Medulla oblongata (tissue), 1 donor: ENCODE measurements at regions not wholly inside any gene's neighbourhood (a gene's known extent, or its start where the extent isn't known, plus 50 kb on each side); places are given as distances from the start of the nearest gene placed in this dataset.
A peak's percentile ranks its signal among the peaks of the same experiment; 100 is the strongest.
"Not testable (repeated sequence)": the region's sequence is repeated elsewhere in the genome, so short reads cannot be mapped to it uniquely, and the experiment has no call there.

Experiments
- DNase-seq: peaks from one replicate; pipeline ENCODE4 v3.0.0-alpha.2; 2015; ENCODE audit errors: extremely low spot score

DNA sequence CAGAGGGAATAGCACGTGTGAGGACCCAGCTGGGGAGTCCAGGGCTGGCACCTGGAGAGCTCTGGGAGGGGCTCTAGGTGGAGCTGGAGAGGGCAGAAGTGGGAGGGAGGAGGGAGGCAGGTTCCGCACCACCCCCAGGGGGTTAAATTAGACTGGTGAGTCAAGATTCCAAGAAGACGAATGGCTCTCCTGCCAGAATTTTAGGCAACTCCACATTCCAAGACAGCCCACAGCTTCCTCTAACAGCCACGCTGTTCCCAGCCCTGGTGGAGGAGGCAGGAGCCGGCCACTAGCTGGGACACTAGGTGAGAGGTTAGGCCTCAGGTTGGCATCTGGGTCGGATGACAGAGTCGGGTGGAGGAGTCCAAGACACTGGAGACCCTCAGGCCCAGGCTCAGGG is 60.2 kb downstream of the TFAP2C start:
- no peak for DNase-seq

DNA sequence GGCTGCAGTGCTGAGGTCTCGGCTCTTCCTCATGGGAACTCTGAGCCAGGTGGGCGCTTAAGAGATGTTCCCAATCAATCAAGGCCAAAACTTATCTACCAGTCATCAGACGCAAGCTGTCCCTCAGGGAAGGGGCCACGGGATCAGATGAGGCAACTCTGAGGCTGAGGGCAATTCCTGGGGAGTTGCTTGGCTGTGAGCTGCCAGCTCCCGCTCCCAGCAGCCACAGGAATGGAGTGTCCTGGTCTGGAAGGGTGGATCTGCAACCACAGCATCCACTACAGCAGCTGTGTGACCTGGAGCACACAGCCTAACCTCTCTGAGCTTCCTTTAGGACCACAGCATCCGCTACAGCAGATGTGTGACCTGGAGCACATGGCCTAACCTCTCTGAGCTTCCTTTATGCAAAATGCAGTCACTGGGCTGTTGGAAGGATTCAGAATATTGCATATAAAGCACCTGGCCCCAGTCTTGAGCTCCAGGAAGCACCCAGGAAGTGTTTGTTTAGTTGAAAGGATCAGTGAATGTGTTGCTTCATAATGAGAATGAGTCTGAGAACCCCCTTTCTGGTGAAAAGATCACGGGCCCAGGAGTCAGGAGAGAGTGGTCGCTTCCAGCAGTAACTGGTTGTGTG is 60.9 kb downstream of the TFAP2C start:
- DNase-seq = no peak

DNA sequence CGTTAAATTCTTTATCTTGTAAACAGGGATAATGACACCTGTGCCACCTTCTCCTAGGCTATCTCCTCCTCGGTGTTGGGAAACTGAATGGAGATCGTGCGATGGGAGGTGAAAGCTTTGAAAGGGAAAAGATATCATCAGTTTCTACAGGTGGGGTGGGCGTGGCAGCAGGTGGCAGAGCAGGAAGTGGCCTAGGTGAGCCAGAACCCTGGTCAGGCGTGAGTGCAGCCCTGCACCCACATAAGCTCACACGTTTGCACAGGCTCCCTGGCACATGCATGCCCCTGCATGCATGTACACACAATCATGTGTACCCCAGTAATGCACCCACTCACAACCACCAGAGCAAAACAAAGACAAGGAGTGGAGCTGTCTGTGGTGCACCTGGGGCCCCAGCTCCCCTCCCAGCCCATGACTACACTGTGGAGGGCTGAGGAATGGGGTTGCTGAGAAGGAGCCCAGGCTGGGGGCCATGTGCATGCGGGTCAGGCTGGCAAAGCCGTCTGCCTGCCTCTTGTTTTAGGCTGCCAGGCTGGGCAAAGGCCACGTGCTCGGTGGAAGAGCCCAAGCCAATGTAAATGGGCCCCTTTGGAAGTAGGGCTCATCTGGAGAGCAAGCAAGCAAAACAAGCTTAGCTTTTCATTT is 61.5 kb downstream of the TFAP2C start:
- DNase-seq = no peak

DNA sequence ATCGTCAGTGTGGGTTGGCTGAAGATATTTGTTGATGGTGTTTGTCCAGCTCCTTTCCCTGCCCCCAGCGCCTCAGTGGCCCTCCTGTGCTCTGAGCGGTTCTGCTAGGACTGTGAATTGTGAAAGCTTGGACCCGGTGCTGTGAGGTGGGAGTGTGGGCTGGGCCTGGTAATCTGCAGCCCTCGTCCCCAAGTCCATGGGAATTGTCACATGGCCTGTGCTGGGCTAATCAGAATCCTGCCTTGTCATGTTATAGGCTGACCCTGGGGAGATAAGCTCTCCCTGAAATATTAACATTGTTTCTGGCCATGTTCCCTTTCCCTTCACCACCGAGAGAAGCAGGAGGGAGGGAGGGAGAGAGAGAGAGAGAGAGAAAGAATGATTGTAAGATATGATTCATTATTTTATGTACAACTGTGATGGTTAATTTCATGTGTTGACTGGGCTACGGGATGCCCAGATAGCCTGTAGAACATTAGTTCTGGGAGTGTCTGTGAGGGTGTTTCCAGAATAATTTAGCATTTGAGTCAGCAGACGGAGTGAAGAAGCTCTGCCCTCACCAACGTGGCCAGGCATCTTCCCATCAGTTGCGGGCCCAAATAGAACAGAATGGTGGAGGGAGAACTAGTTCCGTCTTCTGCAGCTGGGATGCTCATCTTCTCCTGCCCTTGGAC is 62.4 kb downstream of the TFAP2C start:
- no peak for DNase-seq

DNA sequence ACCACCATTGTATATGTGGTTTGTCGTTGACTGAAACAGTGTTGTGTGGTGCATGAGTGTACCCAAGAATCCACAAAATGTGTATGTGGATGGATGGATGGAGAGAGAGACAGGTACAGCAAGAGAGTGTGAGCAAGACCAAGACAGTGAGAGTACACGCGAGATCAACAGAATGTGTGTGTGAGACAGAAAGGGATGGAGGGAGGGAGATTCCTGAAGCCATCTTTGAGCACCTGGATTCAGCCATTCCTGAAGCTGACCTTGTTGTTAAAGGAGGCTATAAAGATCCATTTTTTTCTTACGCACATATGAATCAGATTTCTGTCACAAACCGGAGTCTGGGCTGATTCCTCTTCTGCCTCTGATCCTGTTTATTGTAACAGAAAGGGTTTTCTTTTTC is 64.1 kb downstream of the TFAP2C start:
- no peak for DNase-seq

DNA sequence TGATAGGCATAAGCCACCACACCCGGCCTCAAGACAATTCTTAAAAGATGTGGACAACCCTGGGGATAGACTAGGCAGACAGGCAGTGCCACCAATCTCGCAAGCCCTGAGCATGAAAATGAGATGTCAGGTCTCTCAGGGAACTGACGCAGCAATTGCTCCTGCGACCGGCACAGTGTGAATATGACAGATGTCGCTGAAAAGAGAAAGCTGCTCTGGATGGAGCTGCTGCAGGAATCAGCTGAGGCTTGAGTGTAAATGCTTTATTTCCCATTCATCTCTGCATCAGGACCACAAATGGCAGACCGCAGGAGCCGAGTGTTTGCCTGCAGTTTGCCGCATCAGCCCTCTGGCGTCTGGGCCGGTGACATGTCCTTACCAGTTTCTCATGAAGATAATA is 68.4 kb downstream of the TFAP2C start:
- DNase-seq = no peak

DNA sequence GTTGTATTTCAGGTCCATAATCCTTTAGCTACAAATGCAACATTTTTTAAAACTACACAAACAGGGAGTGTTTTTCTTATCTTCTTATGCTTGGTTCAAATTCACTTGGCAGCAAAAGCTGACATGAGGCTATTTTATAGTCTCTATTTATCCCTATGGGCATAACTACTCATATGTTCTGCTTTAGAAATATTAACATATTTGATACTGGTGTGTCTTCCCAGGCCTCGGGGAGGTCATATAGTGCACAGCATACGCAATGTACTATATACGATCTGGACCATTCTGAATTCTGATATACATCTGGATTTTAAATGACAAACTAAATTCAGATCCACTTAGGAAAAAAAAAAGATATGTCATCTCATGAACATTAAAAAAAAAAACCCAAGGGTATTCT is 69.2 kb downstream of the TFAP2C start:
- no peak for DNase-seq

DNA sequence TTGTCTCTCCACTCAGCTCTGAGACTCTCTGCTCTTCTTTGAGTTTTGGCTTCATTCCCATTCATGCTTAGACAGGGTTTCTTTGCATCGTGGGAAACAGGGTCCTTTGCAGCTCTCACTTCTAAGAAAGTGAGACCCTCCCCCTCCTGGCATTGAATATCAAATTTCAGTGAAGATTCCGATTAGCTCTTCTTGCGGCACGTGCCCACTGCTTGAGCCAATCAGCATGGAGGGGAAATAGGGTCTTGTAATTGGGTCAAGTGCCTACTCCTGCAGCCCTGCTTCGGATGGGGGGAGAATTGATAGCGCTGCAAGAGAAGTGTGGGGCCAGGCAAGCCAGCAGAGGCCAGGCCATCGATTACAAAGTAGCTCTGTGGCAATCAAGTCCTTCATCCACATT is 69.6 kb downstream of the TFAP2C start:
- no peak for DNase-seq

DNA sequence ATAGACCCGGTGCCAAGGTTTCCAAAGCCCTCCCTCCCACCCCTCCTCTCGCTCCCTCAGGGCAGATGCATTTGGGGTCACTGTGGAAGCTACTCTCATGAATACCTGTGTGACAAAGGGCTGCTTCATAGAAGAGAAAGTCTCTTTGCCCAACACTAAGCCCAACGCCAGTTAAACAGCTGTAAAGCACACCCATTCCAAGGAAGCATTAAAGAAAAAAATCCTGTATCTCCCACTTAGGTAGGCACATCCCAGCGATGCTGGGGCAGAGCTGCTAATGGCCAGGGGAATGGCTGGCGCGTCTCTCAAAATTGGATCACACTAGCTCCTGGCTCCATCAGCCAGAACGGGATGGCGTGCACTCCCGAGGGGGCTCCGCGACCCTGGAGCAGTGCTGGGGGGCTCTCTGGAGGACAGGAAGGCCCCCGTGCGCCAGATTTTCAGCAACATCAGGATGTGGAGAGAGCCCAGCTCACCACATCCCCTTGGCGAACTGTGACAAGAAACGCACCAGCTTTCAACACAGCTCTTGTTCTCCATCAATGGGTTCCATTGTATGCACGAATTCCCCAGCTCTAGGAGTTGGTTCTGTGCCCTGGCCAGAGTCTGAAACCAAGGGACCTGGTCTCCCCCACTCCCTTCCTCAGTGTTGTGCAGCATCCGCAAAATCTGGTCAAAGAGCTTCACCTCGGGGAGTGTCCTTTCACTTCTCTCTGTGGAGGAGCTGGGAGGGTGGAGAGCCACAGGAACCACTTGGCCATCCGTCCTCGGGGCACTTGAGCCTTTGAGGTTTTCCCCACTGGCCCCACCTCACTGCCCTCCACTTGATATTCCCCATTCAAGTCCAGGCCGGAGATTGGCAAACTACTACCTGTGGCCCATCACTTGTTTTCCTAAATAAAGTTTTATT is 74.1 kb downstream of the TFAP2C start:
- peak; percentile 76 for DNase-seq

DNA sequence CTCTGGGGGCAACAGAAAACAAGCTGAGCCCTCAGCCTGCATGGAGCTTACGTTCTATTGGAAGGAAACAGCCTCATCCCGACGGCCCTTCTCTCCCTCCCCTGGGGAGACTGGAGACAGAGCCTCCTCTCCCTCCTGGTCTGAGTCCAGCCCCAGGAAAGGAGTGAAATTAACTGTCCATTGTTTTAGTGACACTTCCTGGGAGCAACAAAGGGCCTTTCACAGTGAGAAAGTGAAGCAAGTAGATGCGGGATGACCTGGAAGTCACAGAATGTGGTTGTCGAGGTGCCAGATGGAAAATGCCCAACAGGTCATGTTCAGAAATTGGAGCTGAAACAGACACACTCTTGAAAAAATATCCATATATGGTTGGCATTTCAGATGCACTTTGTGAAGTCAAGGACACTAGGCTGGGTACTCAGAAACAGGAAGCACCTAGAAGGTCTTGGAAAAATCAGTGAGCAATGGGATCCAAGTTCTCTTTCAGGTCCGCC is 77.8 kb downstream of the TFAP2C start:
- DNase-seq = no peak

DNA sequence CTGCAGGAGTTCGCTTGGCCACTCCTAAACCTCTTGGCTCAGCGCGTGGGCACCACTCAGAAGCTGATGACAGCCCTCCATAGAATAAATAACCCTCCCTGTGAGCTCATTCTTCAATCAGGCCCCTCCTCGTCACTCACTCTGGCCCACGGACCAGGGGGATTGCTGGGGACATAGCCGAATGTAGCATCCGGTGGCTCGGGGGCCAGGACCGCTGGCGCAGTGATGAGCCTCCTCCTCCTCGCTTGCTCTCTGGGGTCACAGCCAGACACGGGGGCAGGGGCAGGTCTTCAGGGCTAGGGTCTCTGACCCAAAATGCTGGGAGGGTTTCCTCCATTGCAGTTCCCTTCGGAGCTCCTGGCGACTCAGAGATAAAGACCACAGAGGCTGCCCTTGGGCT is 79.9 kb downstream of the TFAP2C start:
- no peak for DNase-seq

DNA sequence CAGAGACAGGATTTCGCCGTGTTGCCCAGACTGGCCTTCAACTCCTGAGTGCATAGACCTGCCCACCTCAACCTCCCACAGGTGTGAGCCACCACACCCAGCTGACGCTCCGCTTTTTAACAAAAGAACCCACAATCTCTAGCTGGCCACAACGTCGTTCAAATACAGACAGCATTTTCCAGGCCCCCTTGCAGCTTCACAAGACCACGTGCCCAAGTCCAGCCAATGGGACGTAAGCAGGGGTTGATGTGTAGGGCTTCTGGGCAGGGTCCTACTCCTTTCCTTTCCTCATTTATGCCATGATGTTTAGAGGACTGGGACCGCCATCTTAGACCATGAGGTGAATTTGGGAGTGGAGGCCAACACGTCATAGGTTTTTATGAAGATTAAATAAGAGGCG is 81.0 kb downstream of the TFAP2C start:
- DNase-seq = no peak

DNA sequence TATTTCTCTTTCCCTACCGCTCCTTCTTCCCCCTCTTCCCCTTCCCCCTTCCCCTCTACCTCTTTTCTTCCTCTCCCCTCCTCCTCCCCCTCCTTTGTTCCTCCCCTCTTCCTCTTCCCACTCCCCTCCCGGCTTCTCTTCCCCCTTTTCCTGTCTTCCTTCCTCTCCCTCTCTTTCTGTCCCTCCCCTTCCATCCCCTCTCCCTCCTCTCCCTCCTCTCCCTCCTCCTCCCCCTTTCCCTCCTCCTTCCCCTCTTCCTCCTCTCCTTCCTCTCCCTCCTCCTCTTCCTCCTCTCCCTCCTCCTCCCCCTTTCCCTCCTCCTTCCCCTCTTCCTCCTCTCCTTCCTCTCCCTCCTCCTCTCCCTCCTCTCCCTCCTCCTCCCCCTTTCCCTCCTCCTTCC is 81.5 kb downstream of the TFAP2C start:
- DNase-seq = not testable (repeated sequence)

DNA sequence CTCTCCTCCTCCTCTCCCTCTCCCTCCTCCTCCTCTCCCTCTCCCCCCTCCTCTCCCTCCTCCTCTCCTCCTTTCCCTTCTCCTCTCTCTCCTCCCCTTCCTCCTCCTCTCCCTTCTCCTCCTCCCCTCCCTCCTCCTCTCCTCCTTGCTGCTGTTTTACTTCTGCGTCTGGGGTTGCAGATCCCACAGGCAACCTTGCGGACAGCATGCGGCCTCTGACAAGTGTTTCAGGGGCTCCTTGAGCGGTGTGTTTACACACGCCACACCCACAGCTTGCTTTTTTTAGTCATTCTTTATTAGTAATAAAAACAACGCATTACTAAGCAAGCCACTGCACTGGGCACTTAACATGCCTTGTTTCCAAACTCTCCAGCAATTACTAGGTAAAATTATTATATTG is 81.9 kb downstream of the TFAP2C start:
- no peak for DNase-seq

DNA sequence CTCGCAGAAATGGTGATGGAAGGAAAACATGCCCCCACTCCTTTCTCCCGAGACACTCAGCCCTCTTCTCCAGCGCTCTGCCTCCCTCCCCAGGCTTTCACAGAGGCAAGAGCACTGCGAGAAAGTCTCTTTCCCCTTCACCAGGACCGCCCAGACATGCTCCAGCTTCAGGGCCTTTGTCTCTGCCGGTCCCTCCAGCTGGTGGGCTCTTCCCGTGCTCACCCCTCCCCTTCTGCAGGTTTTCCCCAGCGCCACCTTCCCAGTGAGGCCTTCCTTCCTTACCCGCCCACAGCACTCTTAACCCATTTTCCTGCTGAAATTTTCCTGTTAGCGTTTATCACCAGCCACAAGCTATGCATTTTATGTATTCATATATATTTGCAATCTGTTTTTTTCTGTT is 86.2 kb downstream of the TFAP2C start:
- no peak for DNase-seq

DNA sequence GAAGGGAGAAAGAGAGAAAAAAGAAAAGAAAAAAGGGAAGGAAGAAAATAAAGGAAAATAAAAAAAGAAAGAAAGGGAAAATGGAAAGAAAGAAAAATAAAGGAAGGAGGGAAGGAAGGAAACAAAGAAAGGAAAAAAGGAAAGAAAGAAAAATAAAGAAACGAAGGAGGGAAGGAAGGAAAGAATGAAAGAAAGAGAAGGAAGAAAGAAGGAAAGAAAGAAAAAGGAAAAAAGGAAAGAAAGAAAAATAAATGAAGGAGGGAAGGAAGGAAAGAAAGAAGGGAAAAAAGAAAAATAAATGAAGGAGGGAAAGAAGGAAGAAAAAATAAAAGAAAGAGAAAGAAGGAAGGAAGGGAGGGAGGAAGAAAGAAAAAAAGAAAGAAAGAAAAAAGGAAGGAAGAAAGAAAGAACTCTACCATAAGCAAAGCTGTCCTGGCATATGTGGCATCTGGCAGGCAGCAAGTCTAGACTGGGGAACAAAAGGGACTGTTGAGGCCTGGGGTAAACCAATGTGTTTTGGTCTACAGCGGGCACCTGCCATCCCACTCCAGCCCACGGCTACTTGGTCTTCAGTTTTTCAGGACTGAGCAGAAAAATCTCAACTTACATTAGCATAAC is 86.9 kb downstream of the TFAP2C start:
- no peak for DNase-seq

DNA sequence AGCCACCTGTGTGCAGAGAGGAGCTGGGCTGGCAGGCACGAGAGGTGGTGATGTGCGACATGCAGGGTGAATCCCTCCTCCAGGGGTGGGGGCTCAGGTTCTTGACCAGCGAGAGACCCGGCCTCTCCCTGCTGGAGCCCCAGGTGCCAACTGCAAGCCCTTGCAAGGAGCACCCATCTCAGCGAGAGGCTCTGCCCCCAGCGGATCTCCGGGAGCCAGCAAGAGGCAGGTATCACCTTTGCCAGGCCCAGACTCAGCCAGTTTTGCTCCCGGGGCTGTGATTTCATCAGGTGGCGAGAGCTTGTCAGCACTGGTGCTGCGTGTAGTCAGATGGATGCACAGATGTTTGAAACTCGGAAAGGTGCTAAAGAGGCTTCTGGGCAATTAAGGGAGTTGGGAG is 87.7 kb downstream of the TFAP2C start:
- DNase-seq = no peak

DNA sequence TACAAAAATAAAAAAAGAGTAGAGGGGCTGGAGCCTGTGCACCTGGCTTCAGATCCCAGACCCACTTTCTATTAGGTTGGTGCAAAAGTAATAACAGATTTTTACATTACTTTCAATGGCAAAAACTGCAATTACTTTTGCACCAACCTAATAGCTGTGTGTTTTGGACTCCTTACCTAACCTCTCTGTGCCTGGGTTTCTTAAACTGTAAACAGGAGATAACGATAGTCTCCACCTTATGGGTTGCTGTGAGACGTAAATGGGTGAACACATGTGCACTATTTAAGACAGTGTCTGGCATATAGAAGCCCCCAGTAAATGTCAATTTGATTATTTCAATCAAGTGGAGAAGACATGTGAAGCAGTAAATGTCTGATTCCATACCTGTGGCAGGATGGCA is 89.7 kb downstream of the TFAP2C start:
- DNase-seq = no peak

DNA sequence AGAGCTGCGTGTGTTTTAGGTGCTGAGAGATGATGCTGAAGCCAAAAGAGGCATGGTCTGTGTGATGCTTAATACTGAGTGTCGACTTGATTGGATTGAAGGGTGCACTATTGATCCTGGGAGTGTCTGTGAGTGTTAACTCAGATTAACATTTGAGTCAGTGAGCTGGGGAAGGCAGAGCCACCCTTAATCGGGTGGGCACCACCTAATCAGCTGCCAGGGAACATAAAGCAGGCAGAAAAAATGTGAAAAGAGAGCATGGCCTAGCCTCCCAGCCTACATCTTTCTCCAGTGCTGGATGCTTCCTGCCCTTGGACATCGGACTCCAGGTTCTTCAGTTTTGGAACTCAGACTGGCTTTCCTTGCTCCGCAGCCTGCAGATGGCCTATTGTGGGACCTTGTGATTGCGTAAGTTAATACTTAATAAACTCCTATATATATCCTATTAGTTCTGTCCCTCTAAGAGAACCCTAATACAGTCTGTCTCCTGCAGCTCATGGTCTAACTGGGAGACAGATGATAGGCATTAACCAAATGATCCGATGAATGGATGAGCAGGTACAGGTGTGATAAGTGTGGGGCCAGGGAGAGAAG is 91.6 kb downstream of the TFAP2C start:
- no peak for DNase-seq

DNA sequence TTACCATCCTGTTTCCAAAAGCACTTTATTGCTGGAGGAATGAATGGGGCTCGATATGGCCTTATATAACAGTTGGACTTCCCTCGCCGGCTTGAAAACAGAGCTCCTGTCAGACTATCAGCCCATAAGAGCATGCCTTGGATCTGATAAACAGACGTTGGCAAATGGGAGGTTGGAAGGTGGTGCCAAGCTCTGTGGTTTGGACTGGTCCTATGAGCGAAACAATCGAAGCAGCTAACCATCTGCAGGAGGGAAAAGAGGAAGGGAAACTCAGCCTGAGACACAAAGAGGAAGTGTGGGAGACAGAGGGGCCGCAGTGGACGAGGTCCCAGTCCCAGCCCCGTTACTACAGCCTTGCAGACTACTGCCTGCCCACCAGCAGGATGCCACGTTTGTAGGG is 92.9 kb downstream of the TFAP2C start:
- peak; percentile 14 for DNase-seq

DNA sequence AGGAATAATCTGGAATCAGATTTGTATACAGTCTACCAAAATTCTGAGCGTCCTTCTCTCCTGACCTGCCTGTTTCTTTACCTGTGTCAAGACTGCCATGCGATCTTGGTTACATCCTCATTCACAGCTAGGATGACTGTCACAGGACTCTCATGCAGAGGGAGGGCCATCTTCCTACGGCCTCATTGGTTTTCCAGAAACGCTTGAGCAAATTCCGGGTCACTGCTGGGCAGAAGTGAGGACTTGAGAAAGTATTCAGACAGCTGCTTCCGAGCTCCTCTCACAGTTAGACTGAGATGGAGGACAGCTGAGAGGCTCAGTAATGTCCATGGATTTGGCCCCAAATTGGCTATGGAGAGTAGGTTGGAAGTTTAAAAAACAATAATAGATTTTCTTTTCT is 94.2 kb downstream of the TFAP2C start:
- DNase-seq = no peak
